Loucy (cell line): ENCODE measurements at regions not wholly inside any gene's neighbourhood (a gene's known extent, or its start where the extent isn't known, plus 50 kb on each side); places are given as distances from the start of the nearest gene placed in this dataset.

Experiments
- H2AFZ ChIP-seq: fragments of 200-600 bp; sonication (generic); 2 replicates; pipeline ENCODE4 v1.6.0; 2016; ENCODE audit warnings: antibody characterized with exemption, mild to moderate bottlenecking, low read length, moderate library complexity
- H3F3A ChIP-seq: fragments of 200-600 bp; 2 replicates; pipeline ENCODE4 v1.6.0; 2016; ENCODE audit warnings: antibody characterized with exemption, low read depth, mild to moderate bottlenecking
- H3K27me3 ChIP-seq: fragments of 200-600 bp; sonication (generic); 2 replicates; pipeline ENCODE4 v1.6.1; 2014; ENCODE audit warnings: low read length, mild to moderate bottlenecking; ENCODE audit not compliant: insufficient read depth, poor library complexity, severe bottlenecking
- H3K36me3 ChIP-seq: fragments of 200-600 bp; sonication (generic); 2 replicates; pipeline ENCODE4 v1.6.1; 2016; ENCODE audit warnings: low read length; ENCODE audit not compliant: insufficient read depth
- H3K4me1 ChIP-seq: fragments of 200-600 bp; sonication (generic); 2 replicates; pipeline ENCODE4 v1.5.1; 2014; ENCODE audit warnings: low read length, mild to moderate bottlenecking; ENCODE audit not compliant: insufficient read depth, poor library complexity, severe bottlenecking
- H3K4me2 ChIP-seq: fragments of 200-600 bp; sonication (generic); 2 replicates; pipeline ENCODE4 v1.6.0; 2014; ENCODE audit warnings: antibody characterized with exemption, low read length, low read depth, mild to moderate bottlenecking; ENCODE audit not compliant: poor library complexity, severe bottlenecking
- H3K4me3 ChIP-seq: fragments of 200-600 bp; sonication (generic); 2 replicates; pipeline ENCODE4 v1.5.1; 2014; ENCODE audit warnings: low read length, mild to moderate bottlenecking, mixed read lengths; ENCODE audit not compliant: poor library complexity, severe bottlenecking
- H3K79me2 ChIP-seq: fragments of 200-600 bp; sonication (generic); 2 replicates; pipeline ENCODE4 v1.6.1; 2014; ENCODE audit warnings: low read length; ENCODE audit not compliant: insufficient read depth
- H3K9ac ChIP-seq: fragments of 200-600 bp; sonication (generic); 2 replicates; pipeline ENCODE4 v1.6.0; 2014; ENCODE audit warnings: mild to moderate bottlenecking, low read depth, low read length, moderate library complexity; ENCODE audit not compliant: poor library complexity, severe bottlenecking
- H3K9me2 ChIP-seq: fragments of 200-600 bp; sonication (generic); replicated peaks from 2 replicates; pipeline ENCODE4 v1.6.1; 2016; ENCODE audit warnings: low read depth, low read length, mixed read lengths
- H3K9me3 ChIP-seq: fragments of 200-600 bp; sonication (generic); 2 replicates; pipeline ENCODE4 v1.6.1; 2014; ENCODE audit warnings: mild to moderate bottlenecking, antibody characterized with exemption, low read length, low read depth; ENCODE audit not compliant: insufficient read depth
- H4K20me1 ChIP-seq: fragments of 200-600 bp; sonication (generic); 2 replicates; pipeline ENCODE4 v1.6.0; 2014; ENCODE audit warnings: antibody characterized with exemption, low read length, mild to moderate bottlenecking; ENCODE audit not compliant: insufficient read depth, poor library complexity, severe bottlenecking
- EZH2phosphoT487 ChIP-seq: fragments of 200-600 bp; IDR thresholded peaks from 2 replicates; pipeline ENCODE4 v1.6.1; 2018; ENCODE audit warnings: antibody characterized with exemption, mild to moderate bottlenecking, moderate library complexity, borderline replicate concordance
- TF ChIP-seq, protein P1 (sequence below): fragments of 200-600 bp; sonication (generic); conservative IDR thresholded peaks from 2 replicates; pipeline ENCODE4 v1.5.1; 2014; ENCODE audit warnings: mild to moderate bottlenecking, antibody characterized with exemption, low read length

DNA sequence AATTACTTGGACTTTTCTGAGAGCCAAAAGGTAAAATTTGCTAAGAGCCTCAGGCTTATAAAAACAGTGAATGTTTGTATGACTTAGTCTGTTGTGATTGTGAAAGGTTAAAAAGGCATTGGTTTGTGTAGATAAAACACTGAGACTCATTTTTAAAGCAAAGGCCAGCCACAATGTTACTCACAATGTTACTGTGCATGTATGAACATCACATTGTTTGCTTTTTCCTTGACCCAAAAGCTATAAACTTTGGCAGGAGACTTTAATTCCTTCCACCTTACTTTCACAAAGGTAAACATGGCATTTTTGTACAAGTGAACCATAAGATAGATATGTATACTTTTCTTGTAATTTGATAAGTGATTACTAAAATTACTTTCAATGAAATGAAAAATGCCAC, 70.5 kb downstream of the NPAP1 start:
- Histone ChIP-seq H2AFZ (0 out of 2 replicates have a peak overlapping the region, but pooled peaks have one; percentile 59), H3F3A (no peaks in the 10 kb centered on the region), H3K4me1 (no peaks in the 10 kb centered on the region), H3K9ac (no peak overlapping the region), H4K20me1 (no peaks in the 10 kb centered on the region), H3K9me2 (no peaks in the 10 kb centered on the region), H3K4me2 (no peak overlapping the region), H3K9me3 (peaks cover 12% of the 10 kb centered on the region; the same call in 1 of the 2 replicates), H3K79me2 (no peaks in the 10 kb centered on the region), H3K4me3 (no peak overlapping the region), H3K36me3 (no peaks in the 10 kb centered on the region), H3K27me3 (no peaks in the 10 kb centered on the region)
- TF ChIP-seq, protein P1, sequence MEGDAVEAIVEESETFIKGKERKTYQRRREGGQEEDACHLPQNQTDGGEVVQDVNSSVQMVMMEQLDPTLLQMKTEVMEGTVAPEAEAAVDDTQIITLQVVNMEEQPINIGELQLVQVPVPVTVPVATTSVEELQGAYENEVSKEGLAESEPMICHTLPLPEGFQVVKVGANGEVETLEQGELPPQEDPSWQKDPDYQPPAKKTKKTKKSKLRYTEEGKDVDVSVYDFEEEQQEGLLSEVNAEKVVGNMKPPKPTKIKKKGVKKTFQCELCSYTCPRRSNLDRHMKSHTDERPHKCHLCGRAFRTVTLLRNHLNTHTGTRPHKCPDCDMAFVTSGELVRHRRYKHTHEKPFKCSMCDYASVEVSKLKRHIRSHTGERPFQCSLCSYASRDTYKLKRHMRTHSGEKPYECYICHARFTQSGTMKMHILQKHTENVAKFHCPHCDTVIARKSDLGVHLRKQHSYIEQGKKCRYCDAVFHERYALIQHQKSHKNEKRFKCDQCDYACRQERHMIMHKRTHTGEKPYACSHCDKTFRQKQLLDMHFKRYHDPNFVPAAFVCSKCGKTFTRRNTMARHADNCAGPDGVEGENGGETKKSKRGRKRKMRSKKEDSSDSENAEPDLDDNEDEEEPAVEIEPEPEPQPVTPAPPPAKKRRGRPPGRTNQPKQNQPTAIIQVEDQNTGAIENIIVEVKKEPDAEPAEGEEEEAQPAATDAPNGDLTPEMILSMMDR, result no peak
- no peak for TF ChIP-seq EZH2phosphoT487

DNA sequence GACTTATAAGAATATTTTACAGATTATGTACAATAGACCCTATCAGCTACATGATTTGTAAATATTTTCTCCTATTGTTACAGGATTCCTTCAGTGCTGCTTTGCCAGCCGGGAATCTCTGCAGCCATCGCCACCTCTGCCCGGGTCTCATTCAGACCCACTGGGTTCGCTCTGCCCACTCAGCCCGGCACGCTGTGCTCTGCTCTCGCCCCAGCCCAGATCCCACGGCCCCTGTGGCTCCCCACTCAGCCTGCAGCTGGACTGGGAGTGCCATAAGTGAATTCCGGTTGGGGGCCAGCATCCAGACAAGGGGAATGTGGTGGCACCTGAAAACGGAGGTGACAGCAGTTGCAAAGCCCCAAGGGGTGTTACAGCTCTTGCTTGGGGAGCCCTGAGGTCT, 71.8 kb downstream of the NPAP1 start:
- H3K9me3 ChIP-seq, result peaks cover 12% of the 10 kb centered on the region; the same call in 1 of the 2 replicates
- no peaks in the 10 kb centered on the region for H3K9me2 ChIP-seq
- H4K20me1 ChIP-seq, result no peaks in the 10 kb centered on the region
- no peaks in the 10 kb centered on the region for H3K36me3 ChIP-seq
- H3K4me2 ChIP-seq, result no peak overlapping the region
- H3K79me2 ChIP-seq, result no peaks in the 10 kb centered on the region
- H3K4me1 ChIP-seq, result no peaks in the 10 kb centered on the region
- H3K9ac ChIP-seq, result no peak overlapping the region
- TF ChIP-seq EZH2phosphoT487, result no peak
- TF ChIP-seq, protein P1, result no peak
- H3K4me3 ChIP-seq, result no peak overlapping the region
- H2AFZ ChIP-seq, result no peak overlapping the region
- no peaks in the 10 kb centered on the region for H3F3A ChIP-seq
- no peaks in the 10 kb centered on the region for H3K27me3 ChIP-seq

DNA sequence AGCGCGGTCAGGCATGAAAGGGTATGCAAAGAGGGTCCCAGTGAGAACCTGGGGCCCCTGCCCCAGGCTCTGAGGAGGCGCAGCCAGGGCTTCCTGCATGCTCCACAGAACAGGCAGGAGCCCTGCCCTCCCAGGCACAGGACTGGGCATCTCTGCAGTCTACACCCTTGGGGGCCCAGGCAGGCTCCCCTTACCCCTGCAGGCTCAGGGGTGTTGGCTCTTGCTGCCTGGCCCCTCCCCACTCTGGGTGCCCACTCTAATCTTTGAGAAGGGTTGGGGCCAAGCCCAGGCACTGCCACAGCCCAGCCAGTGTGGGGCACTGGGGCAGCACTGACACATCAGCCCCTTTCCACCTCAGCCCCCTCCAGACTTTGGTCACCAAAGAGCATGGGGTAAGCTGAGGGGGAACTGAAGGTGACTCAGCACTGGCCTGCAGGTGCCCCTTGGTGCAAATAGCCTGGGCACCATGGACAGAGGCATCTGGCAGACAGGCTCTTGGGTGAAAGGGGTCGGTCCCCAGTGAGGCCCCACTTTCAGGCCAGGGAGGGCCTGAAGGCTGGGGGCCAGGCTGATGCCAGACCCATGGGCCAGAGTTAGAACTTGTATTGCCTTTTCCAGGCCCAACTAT, 73.4 kb downstream of the NPAP1 start:
- H3K4me1 ChIP-seq, result no peaks in the 10 kb centered on the region
- H2AFZ ChIP-seq, result no peak overlapping the region
- no peak overlapping the region for H3K4me2 ChIP-seq
- no peaks in the 10 kb centered on the region for H3K27me3 ChIP-seq
- H4K20me1 ChIP-seq, result no peaks in the 10 kb centered on the region
- H3K4me3 ChIP-seq, result no peak overlapping the region
- no peaks in the 10 kb centered on the region for H3F3A ChIP-seq
- TF ChIP-seq, protein P1, result no peak
- no peak for TF ChIP-seq EZH2phosphoT487
- H3K79me2 ChIP-seq, result no peaks in the 10 kb centered on the region
- peaks cover 12% of the 10 kb centered on the region; the same call in 1 of the 2 replicates for H3K9me3 ChIP-seq
- H3K9ac ChIP-seq, result no peak overlapping the region
- H3K36me3 ChIP-seq, result no peaks in the 10 kb centered on the region
- no peaks in the 10 kb centered on the region for H3K9me2 ChIP-seq
